ENCODE measurements at regions not wholly inside any gene's neighbourhood (a gene's known extent, or its start where the extent isn't known, plus 50 kb on each side); places are given as distances from the start of the nearest gene placed in this dataset.

DNA sequence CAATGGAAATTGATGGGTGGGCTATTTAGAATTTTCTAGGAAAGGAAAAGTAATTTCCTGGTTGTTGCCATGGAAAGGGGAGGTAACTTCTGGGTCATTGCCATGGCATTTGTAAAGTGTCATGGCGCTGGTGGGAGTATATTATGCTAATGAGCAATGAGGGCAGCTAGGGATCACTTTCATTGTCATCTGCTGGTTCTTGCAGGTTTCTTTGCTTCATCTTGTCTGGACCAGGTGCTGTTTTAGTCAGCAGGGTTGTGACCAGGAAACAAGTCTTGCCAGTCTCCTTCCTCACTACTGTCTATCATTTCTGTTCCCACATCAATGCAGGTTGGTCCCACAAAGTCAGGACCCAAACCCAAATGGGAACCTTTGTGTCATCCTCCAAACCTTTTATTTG, 237.6 kb upstream of the C11orf87 start:
- no peak for ATAC-seq (ENCODE audit: low FRiP score in 2 of 2)
- TF ChIP-seq CTCF (IDR thresholded peaks at IDR 0.05) (no peak), POLR2A (IDR thresholded peaks at IDR 0.05) (no peak), EP300 (IDR thresholded peaks at IDR 0.05) (no peak), POLR2AphosphoS5 (IDR thresholded peaks at IDR 0.05) (no peak)
- 94 to 100% methylated on average over 1 of the region's 1 CpG for WGBS, 2 donors

DNA sequence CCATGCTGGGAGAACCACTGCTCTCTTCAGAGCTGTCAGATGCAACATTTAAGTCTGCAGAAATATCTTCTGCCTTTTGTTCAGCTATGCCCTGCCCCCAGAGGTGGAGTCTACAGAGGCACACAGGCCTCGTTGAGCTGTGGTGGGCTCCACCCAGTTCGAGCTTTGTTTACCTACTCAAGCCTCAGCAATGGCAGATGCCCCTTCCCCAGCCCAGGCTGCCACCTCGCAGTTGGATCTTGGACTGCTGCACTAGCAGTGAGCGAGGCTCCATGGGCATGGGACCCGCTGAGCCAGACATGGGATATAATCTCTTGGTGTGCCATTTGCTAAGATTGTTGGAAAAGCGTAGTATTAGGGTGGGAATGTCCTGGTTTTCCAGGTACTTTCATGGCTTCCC, 229.1 kb upstream of the C11orf87 start:
- no peak for TF ChIP-seq EP300 (IDR thresholded peaks at IDR 0.05)
- no peak for TF ChIP-seq POLR2A (IDR thresholded peaks at IDR 0.05)
- TF ChIP-seq POLR2AphosphoS5 (IDR thresholded peaks at IDR 0.05), result no peak
- no peak for TF ChIP-seq CTCF (IDR thresholded peaks at IDR 0.05)
- peak in 1 of 2 donors; percentile 19 for DNase-seq
- Histone ChIP-seq H3K27me3 (no peaks in the 10 kb centered on the region), H3K36me3 (no peaks in the 10 kb centered on the region), H3K9me3 (peaks cover 0 to 16% (median 2%) of the 10 kb centered on the region in 4 donors), H3K27ac (no peak overlapping the region), H3K4me3 (no peak overlapping the region), H3K4me1 (no peaks in the 10 kb centered on the region)
- WGBS, 2 donors, result 89 to 93% methylated on average over 6 of the region's 6 CpGs
- no peak for ATAC-seq (ENCODE audit: low FRiP score in 2 of 2)

More for the DNA sequence above, 237.6 kb upstream of the C11orf87 start:
- H3K36me3 ChIP-seq, result no peaks in the 10 kb centered on the region
- no peak overlapping the region for H3K4me3 ChIP-seq
- no peak for DNase-seq
- no peaks in the 10 kb centered on the region for H3K9me3 ChIP-seq
- no peak overlapping the region for H3K27ac ChIP-seq
- no peaks in the 10 kb centered on the region for H3K27me3 ChIP-seq
- no peaks in the 10 kb centered on the region for H3K4me1 ChIP-seq

DNA sequence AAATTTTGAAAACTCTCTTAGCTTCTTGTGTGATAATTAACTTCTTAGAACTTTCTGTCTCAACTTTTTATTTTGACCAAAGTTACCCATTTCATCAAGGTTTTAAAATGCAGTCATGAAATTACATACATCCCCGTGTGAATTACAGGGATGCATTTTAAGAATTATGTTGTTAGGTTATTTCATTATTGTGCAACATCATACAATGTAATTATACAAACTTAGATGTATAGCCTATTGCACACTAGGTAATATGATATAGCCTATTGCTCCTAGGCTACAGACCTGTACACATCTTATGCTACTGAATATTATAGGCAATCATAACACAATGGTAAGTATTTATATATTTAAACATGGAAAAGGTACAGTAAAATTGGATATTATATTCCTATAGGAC, 228.1 kb upstream of the C11orf87 start:
- no peak overlapping the region for H3K4me3 ChIP-seq

DNA sequence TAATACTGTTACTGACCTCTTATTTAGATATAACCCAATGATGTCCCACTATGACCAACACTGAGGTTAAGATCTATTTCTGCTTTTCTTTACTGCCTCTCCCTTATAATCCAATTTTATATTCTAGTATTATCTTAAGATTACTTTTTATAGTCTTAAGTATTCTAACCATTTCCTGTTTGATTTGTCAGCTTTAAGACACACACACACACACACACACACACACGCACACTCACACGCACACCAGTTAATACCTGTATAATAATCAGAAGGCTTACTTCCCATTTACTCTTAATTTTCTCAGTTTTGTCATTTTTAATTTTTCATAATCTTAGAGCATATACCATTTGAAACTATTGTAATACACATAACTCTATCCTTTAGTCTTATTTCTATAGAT, 226.0 kb upstream of the C11orf87 start:
- 91 to 94% methylated on average over 2 of the region's 2 CpGs for WGBS, 2 donors
- Histone ChIP-seq H3K4me3 (no peak overlapping the region), H3K4me1 (no peaks in the 10 kb centered on the region), H3K36me3 (no peaks in the 10 kb centered on the region), H3K27me3 (no peaks in the 10 kb centered on the region), H3K27ac (no peak overlapping the region), H3K9me3 (peaks cover 0 to 16% (median 2%) of the 10 kb centered on the region in 4 donors)
- ATAC-seq (ENCODE audit: low FRiP score in 2 of 2), result no peak
- no peak for TF ChIP-seq EP300 (IDR thresholded peaks at IDR 0.05)
- no peak for DNase-seq

More for the DNA sequence above, 228.1 kb upstream of the C11orf87 start:
- ATAC-seq (ENCODE audit: low FRiP score in 2 of 2), result no peak
- TF ChIP-seq CTCF (IDR thresholded peaks at IDR 0.05) (no peak), POLR2AphosphoS5 (IDR thresholded peaks at IDR 0.05) (no peak), EP300 (IDR thresholded peaks at IDR 0.05) (no peak), POLR2A (IDR thresholded peaks at IDR 0.05) (no peak)
- Histone ChIP-seq H3K36me3 (no peaks in the 10 kb centered on the region), H3K9me3 (peaks cover 0 to 16% (median 2%) of the 10 kb centered on the region in 4 donors), H3K27me3 (no peaks in the 10 kb centered on the region), H3K27ac (no peak overlapping the region), H3K4me1 (no peaks in the 10 kb centered on the region)
- 86 to 93% methylated on average over 1 of the region's 1 CpG for WGBS, 2 donors
- DNase-seq, result no peak

DNA sequence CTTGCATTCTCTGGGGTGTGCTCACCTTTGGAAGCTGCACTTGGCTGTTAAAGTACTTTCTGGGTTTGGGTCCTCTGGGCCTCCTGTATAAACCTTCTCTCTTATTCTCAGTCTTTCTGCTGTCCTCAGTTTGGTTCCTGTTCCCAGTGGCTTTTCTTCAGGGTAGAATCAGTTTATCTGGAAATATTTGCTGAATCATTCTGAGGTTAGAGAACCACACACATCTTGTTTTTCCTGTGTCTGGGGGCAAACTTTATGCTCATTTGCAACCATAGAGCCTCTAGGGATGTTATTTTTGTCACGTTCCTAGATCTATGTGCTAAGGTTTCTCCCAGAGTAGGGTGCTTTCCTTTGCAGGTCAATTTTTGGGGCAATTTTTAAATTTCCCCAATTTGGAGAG, 224.3 kb upstream of the C11orf87 start:
- no peaks in the 10 kb centered on the region for H3K4me1 ChIP-seq

More for the DNA sequence above, 224.3 kb upstream of the C11orf87 start:
- WGBS, 2 donors, result 56 to 69% methylated on average over 1 of the region's 1 CpG
- no peak overlapping the region for H3K27ac ChIP-seq
- peaks cover 0 to under 1% (median 0%) of the 10 kb centered on the region in 4 donors for H3K9me3 ChIP-seq
- no peaks in the 10 kb centered on the region for H3K27me3 ChIP-seq
- no peak for DNase-seq
- no peak for ATAC-seq (ENCODE audit: low FRiP score in 2 of 2)
- H3K36me3 ChIP-seq, result no peaks in the 10 kb centered on the region
- no peak overlapping the region for H3K4me3 ChIP-seq
- no peak for TF ChIP-seq POLR2A (IDR thresholded peaks at IDR 0.05)
- no peak for TF ChIP-seq CTCF (IDR thresholded peaks at IDR 0.05)
- TF ChIP-seq POLR2AphosphoS5 (IDR thresholded peaks at IDR 0.05), result no peak
- TF ChIP-seq EP300 (IDR thresholded peaks at IDR 0.05), result no peak

All from upper lobe of left lung (tissue), 6 donors.